HG03342 (cell line): ENCODE measurements at regions not wholly inside any gene's neighbourhood (a gene's known extent, or its start where the extent isn't known, plus 50 kb on each side); places are given as distances from the start of the nearest gene placed in this dataset.

ENCODE experiments used
- ATAC-seq: cut with Tn5 transposase; IDR thresholded peaks from one replicate; pipeline ENCODE4 v1.9.1; 2021; ENCODE audit warnings: mild to moderate bottlenecking, moderate library complexity; ENCODE audit not compliant: unreplicated experiment

DNA sequence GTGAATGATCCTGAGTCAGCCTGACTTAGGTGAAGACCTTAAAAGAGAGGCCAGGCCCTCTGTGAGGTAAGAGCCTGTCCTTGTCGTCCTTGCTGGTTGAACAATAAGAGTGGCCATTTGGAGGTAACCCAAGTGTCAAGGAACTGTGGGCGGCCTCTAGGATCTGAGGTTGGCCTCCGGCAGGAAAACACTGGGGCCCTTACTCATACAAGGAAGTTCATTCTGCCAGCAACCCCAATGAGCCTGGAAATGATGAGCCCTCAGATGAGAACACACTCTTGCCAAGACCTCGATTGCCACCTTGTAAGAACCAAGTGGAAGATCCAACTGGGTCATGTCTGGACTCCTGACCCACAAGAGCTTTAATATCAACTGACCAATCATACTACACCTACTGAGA lies 95.5 kb upstream of the LRATD1 start:
- no peak for ATAC-seq

DNA sequence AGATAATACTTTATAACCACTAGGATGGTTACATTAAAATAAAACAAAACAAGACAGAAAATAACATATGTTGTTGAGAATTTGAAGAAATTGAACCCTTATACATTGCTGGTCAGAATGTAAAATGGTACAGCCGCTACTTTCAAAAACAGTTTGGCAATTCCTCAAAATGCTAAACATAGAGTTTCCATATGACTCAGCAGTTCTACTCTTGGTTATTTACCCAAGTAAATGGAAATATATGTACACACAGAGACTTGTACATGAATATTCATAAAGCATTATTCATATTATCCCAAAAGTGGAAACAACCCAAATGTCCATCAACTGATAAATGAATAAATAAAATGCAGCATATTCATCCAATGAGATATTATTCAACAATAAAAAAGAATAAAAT lies 92.5 kb upstream of the LRATD1 start:
- peak; percentile 49 for ATAC-seq

DNA sequence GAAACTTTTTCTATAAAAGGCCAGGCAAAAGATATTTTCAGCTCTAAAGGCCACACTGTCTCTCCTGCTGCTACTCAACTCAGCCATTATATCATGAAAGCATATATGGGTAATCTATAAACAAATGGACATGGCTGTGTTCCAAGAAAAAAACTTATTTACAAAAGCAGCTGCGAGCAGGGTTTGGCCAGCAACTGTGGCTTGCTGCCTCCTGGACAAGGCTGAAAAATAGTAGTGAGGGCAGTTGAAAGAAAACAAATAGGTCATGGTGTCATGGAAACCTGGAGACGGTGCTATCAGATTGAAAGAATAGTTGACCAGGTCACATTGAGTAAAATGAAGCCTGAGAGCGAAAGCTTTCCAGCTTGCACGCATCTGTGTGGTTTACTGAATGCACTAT lies 89.2 kb upstream of the LRATD1 start:
- ATAC-seq, result no peak

DNA sequence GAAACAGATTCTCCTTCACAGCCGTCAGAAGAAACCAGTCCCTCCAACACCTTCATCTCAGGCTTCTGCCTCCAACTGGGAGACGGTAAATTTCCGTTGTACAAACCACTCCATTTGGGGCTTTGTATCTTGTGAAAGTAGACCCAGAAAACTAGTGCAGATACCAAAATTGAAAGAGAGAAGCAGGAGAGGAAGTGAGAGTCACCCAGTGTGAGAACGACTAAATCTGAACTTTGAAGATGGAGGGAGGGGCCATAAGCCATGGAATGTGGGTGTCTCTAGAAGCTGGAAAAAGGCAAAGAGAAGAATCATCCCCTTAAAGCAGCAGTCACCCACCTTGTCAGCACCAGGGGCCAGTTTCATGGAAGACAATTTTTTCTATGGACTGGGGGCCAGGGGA lies 88.3 kb upstream of the LRATD1 start:
- ATAC-seq, result no peak

DNA sequence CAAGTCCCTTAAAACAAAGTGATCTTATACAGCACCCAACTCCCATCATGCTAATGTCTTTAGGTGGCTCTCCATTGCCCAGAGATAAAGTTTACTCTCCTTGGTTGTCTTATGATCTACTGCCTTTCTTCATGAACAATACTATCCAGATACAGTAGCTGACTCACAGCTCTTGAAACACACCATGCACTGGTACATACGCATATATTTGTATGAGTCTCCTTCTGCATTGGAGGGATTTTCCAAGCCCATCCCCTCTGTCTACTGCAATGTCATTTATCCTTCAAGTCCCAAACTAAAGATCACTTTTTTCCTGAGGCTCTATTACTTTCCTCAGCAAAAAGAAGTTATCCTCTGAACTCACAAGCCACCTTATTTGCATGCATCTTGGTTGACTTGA lies 84.7 kb upstream of the LRATD1 start:
- no peak for ATAC-seq

DNA sequence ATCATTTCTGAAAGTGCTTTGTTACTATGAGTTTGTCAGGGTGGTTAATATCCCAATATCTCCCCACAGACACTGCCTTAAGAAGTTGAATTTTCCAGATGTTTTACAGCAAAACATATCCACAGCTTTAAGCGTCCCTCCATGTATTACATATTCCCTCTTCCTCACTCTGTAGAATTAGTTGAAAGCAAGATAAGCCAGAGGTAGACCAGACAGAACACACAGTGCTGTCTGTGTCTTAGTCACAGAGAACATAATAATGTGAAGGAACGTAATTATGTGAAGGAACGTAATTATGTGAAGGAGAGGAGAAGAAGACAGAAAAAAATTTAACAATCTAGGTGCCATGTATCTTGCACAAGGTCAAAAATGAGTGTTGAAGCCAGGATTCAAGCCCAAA lies 81.9 kb upstream of the LRATD1 start:
- ATAC-seq, result no peak

DNA sequence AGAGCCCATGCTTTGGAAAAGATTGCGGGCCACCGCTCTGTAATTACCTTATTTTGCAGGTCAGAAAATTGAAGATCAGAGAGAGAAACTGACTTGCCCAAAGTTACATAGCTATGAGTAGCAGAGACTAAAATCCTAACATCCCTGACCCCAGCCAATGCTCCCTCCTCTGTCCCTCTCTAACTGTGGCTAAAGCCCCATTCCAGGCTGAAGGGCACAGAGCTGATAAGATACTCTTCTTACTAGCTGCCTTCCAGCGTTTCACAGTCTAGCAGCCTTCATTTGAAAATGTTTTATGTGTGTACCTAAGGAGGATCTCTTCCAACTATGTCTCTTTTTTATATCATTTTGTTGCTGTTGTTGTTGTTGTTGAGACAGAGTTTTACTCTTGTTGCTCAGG lies 81.4 kb upstream of the LRATD1 start:
- no peak for ATAC-seq

DNA sequence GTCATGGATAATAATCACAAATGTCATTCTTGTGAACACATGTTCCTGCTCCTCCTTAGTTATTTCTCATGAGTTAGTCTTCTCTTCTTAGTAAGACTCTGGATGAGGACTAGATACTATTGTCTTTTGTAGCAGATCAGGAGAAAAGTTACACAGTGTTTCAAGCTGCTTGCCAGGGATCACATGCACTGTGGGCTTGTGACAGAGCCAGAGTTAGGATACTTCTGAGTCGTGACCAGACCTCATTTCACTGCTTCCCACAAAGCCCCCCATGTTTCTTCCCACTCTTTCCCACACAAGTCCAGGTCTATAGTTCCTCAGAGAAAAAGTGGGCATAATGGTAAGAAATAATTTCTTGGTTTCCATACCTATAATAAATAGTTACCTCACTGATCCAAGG lies 80.2 kb upstream of the LRATD1 start:
- ATAC-seq, result no peak

DNA sequence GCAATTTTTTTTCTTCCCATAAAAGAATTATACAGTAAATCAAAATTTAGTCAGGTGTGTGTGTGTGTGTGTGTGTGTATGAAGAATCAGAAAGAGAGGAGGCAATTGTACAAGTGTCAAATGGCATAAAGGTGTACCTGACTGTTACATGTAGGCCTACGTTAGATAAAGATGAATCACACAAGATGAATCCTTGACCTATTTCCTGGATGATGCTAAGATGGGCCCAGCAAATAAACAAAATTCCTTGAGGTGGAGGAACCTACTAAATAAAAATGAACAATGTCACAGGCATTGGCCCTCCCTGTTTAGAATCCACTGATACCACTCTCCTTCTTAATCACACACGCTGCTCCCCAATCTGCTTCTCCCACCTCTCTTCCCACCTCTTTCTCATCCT lies 79.7 kb upstream of the LRATD1 start:
- no peak for ATAC-seq

DNA sequence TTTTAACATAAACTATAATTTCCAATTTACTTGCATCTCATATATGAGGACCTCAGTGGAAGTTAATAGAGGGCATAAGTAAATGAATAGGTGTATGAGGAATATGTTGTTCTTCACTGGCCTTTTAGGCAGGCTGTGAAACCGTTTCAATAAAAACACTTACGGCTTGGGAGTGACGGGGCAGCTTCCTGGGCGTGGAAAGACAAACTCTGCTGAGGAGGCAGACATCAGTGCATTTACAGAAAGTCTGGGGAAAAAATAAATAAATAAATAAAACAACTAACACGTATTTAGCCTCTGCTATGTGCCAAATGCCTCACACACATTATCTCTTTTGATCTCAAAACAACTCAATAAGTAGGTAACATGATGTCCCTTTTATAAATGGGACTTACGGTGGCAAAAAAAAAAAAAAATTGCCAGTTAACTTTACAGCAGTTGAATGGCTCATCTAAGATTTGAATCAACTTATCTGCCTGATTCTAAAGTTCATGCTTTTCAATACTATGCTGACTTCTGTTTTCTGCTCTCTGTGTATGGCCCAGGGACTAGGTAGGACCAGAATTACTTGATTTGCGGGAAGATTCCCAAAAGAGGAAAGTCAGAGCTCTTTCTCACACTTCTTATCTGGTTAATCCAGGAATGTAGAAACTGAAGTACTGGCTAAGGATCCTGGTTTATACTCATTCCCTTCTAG lies 77.5 kb upstream of the LRATD1 start:
- ATAC-seq, result no peak

DNA sequence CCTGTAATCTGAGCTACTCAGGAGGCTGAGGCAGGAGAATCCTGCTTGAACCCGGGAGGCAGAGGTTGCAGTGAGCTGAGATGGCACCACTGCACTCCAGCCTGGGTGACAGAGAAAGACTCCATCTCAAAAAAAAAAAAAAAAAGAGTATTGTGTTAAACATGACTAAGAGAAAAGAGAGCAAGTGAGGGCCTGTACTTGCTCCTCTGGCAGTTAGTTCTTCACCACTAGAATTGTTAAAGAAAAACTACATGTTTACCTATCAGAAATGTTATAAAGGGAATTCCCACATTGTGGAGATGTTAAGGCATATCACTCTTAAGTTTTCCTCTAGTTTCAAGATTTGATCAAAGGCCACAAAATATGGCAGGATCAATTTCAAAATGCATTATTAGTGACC lies 75.4 kb upstream of the LRATD1 start:
- no peak for ATAC-seq

DNA sequence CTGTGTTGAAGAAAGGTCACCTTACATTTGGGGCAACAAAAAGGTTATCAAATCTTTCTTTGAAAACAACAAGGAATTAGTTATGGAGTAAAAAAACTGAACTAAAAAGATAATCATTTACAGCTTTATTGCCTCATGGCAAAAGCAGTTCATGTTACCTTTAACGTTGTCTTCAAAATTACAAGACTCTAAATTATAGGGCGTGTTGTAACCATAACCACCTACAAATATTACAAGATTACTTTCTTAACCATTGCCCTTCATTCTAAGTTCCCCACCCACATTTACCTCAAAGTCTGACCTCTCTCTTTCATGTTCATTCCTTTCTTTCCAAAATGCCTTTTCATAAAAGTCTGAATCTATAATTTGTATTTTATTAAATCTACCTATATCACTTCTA lies 74.6 kb upstream of the LRATD1 start:
- ATAC-seq, result no peak

DNA sequence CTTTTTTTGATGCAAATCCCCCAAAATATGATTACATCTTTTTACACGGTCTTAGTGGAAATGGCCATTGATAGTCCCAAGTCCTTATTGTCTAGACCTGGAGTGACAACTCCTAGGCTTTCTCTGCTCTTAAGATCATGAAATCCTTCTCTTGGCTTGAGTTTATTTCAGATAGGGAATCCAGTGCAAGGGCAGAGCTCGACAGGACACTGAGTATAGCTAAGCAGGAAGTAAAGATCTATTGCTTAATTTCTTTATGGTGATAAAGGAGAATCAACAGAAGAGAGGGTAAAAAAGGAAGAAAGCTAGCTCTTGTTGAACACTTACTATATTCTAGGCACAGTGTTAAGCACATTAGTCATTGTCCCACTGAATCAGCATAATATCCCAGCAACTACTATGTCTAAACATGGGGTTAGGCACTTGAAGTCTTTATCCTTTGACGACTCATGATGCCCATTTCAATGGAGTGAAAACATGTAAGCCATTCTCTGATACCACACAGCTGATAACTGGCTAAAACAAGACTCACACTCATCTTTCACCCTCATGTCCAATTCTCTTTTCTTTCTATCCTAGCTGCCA lies 74.1 kb upstream of the LRATD1 start:
- ATAC-seq, result no peak

DNA sequence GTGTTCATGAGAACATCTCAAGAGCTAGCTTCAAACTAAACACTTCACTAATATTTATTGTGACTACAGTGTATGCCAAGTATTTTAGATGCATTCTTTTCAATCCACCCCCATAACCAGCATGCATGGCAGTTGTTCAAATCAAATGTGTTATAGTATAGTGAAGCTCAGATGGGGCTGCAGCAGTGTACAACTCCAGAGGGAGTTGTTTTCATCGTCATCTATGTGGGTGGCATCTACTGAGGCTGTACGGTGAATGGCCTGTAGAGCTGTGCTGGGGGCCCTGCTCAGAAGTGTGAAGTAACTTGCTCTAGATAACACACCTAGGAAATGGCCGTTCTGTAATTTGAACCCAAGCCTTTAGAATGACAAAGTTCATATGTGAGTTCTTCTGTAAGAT lies 71.8 kb upstream of the LRATD1 start:
- ATAC-seq, result no peak

DNA sequence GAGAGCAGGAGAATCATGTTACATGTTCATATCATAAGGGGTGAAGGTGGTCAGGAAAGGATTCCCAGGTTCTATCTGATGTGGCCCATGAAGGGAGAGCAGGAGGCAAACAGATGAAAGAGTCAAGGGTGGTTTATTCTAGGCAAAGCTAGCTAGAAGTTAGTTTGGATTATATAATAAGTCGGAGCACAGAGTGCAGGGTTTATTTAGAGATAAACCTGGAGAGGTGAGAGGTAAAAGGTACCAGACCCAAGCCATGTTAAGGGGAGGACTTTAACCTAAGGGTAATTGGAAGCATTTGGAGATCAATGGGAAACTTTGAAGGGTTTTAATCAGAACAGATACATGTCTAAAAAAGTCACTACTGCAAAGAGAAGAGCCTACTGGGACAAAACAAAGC lies 69.2 kb upstream of the LRATD1 start:
- ATAC-seq, result no peak

DNA sequence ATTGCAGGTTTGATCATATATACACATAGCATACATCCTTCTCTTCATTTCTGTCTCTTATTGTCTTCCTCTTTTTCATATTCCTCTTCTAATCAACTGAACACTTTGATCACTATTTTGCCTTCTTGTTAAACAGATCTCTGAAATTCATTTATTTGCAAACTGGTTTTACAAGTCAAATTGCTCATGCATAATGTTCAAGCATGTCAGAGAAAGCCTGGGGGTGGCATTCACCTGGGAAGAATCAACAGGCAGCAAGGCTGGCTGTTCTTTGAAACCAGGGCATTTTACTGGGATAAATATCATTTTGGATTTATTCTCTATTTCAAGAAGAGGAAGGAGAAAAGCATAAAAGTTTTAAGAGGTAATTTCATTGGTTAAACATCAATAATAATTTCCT lies 66.9 kb upstream of the LRATD1 start:
- ATAC-seq, result no peak

DNA sequence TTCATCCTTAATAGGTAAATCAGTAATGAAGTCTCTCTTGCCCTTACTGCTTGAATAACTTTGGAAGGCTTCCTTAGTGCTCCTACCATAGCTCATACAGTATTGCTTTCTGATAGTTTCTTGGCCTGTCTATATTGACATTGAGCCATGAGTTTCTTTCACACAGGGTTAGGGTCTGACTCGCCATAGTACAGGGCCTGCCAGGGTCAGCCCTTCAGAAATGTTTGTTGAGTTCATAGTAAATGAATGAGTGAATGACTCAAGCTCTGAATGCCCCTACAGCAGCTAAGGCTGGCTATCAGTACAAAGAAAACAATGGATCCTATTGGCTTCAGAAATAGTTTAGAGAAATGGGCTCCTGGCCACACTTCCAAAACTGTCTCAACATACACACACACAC lies 65.0 kb upstream of the LRATD1 start:
- ATAC-seq, result no peak

DNA sequence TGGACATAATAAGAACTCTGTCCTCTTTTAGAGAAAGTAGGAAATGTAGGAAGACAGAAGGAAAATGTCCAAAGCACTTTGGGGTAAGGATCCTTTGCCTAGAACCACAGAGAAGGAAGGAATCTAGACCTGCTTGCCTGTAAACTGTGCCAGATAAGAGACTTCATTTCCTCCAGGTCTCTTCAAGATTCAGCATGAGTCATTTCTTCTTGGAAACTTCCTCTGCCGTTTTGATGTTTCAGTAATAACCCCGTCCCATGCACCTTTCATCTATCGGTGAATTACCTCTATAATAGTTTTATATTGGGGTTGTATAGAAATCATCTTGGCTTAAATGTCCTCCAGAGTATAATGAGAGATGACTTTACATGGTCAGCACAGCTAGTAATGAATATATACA lies 63.2 kb upstream of the LRATD1 start:
- no peak for ATAC-seq

DNA sequence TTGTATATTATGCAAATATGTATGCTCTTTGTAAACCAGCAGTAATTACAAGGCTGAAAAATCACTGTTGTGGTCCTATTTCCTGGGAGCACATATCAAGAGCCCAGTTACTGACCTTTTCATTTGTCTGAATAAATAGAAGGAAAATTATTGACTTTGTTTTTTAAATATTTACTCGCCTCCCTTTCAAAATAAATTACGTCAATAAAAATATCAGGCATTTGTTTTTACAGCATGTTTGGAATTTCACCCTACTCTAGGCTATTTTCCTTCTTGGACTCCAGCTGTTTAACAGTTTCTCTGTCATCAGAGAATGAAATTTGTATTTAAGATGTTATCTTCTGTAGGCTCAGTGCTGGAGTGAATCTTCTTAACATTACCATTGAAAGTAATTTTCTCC lies 59.9 kb upstream of the LRATD1 start:
- ATAC-seq, result no peak

DNA sequence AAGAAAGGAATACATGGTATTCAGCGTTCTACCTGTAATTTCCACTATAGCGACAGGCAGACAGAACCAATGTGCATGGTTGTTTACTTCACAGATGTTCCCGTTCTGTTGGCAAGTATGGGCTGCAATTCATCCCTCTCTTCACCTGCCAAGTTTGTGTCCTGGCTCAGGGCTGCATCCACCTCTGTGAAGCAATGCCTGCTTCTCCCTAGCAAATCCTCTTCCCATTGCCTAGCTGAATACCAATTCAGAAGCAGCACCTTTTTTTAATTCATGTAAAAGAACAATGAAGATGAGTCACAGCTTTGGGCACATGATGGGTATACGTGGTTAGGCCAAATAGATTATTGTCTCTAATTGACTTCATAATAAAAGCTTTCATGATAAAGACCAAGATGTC lies 54.7 kb upstream of the LRATD1 start:
- ATAC-seq, result no peak
